IPS DF 6.9 (cell line): ENCODE measurements at regions not wholly inside any gene's neighbourhood (a gene's known extent, or its start where the extent isn't known, plus 50 kb on each side); places are given as distances from the start of the nearest gene placed in this dataset.

Experiments
- DNase-seq: peaks from one replicate; pipeline ENCODE4 v3.0.0-alpha.2; 2013; ENCODE audit warnings: low read depth, low spot score
- H3K27ac ChIP-seq: one replicate; pipeline ENCODE4 v1.5.1; 2013; ENCODE audit warnings: low read length, control low read depth
- H3K27me3 ChIP-seq: 2 replicates; pipeline ENCODE4 v1.6.1; 2013; ENCODE audit warnings: mild to moderate bottlenecking, low read length; ENCODE audit not compliant: control insufficient read depth, insufficient read depth
- H3K36me3 ChIP-seq: 2 replicates; pipeline ENCODE4 v1.6.1; 2013; ENCODE audit warnings: low read length; ENCODE audit not compliant: control insufficient read depth, insufficient read depth
- H3K4me1 ChIP-seq: 2 replicates; pipeline ENCODE4 v1.6.1; 2013; ENCODE audit warnings: low read length; ENCODE audit not compliant: control insufficient read depth, insufficient read depth
- H3K4me3 ChIP-seq: 2 replicates; pipeline ENCODE4 v1.5.1; 2013; ENCODE audit warnings: mild to moderate bottlenecking, low read length
- H3K9me3 ChIP-seq: 2 replicates; pipeline ENCODE4 v1.6.1; 2013; ENCODE audit warnings: low read length, inconsistent platforms; ENCODE audit not compliant: control insufficient read depth, insufficient read depth
- WGBS: extraction: QIAGEN DNeasy Blood & Tissue Kit; methylation state at CpG from one replicate; pipeline ENCODE4 v1.1.7; 2013; ENCODE audit warnings: mixed read lengths, missing lambda C conversion rate; ENCODE audit not compliant: insufficient read length, insufficient coverage; 5-methylcytosine and 5-hydroxymethylcytosine counted together

- Histone ChIP-seq H3K36me3 (no peaks in the 10 kb centered on the region), H3K27me3 (no peaks in the 10 kb centered on the region), H3K27ac (no peak overlapping the region), H3K4me1 (no peaks in the 10 kb centered on the region), H3K4me3 (no peak overlapping the region), H3K9me3 (no peaks in the 10 kb centered on the region)
- no CpG with 5 or more reads among the region's 3 CpGs for WGBS
- no peak for DNase-seq
Observed at GRCh38 chr9:13627502-13627901, 348.0 kb upstream of the MPDZ start.

- H3K36me3 ChIP-seq, result no peaks in the 10 kb centered on the region
- H3K9me3 ChIP-seq, result no peaks in the 10 kb centered on the region
- H3K27me3 ChIP-seq, result no peaks in the 10 kb centered on the region
- no peak for DNase-seq
- no CpG with 5 or more reads among the region's 3 CpGs for WGBS
- no peak overlapping the region for H3K27ac ChIP-seq
- no peak overlapping the region for H3K4me3 ChIP-seq
- no peaks in the 10 kb centered on the region for H3K4me1 ChIP-seq
Observed at GRCh38 chr9:13627071-13627470, 347.6 kb upstream of the MPDZ start.

- Histone ChIP-seq H3K27ac (no peak overlapping the region), H3K27me3 (no peaks in the 10 kb centered on the region), H3K4me3 (no peak overlapping the region), H3K36me3 (no peaks in the 10 kb centered on the region), H3K9me3 (no peaks in the 10 kb centered on the region), H3K4me1 (no peaks in the 10 kb centered on the region)
- no CpG with 5 or more reads among the region's 1 CpG for WGBS
- no peak for DNase-seq
Observed at GRCh38 chr9:13626601-13627000, 347.1 kb upstream of the MPDZ start.

- Histone ChIP-seq H3K27ac (no peak overlapping the region), H3K4me3 (no peak overlapping the region), H3K36me3 (no peaks in the 10 kb centered on the region), H3K27me3 (no peaks in the 10 kb centered on the region), H3K4me1 (no peaks in the 10 kb centered on the region), H3K9me3 (no peaks in the 10 kb centered on the region)
- WGBS, result no CpG with 5 or more reads among the region's 6 CpGs
- no peak for DNase-seq
Observed at GRCh38 chr9:13621872-13622564, 342.5 kb upstream of the MPDZ start.

- Histone ChIP-seq H3K36me3 (no peaks in the 10 kb centered on the region), H3K4me1 (no peaks in the 10 kb centered on the region), H3K9me3 (no peaks in the 10 kb centered on the region), H3K27ac (no peak overlapping the region), H3K4me3 (no peak overlapping the region), H3K27me3 (no peaks in the 10 kb centered on the region)
- WGBS, result no CpG with 5 or more reads among the region's 2 CpGs
- no peak for DNase-seq
Observed at GRCh38 chr9:13616491-13617035, 337.1 kb upstream of the MPDZ start.

GRCh38 chr9:13615660-13616490 is 336.4 kb upstream of the MPDZ start:
- DNase-seq, result no peak
- Histone ChIP-seq H3K9me3 (no peaks in the 10 kb centered on the region), H3K4me1 (no peaks in the 10 kb centered on the region), H3K27ac (no peak overlapping the region), H3K36me3 (no peaks in the 10 kb centered on the region), H3K27me3 (no peaks in the 10 kb centered on the region), H3K4me3 (no peak overlapping the region)
- no CpG with 5 or more reads among the region's 7 CpGs for WGBS

GRCh38 chr9:13614060-13614459 is 334.6 kb upstream of the MPDZ start:
- DNase-seq, result no peak
- H3K4me3 ChIP-seq, result no peak overlapping the region
- no peak overlapping the region for H3K27ac ChIP-seq
- 0 out of 2 replicates have a peak, but pooled peaks cover 1% of the 10 kb centered on the region for H3K4me1 ChIP-seq
- H3K9me3 ChIP-seq, result no peaks in the 10 kb centered on the region
- H3K27me3 ChIP-seq, result no peaks in the 10 kb centered on the region
- no CpG with 5 or more reads among the region's 4 CpGs for whole genome bisulfite sequencing
- no peaks in the 10 kb centered on the region for H3K36me3 ChIP-seq

- DNase-seq, result no peak
- Histone ChIP-seq H3K9me3 (no peaks in the 10 kb centered on the region), H3K36me3 (no peaks in the 10 kb centered on the region), H3K27ac (no peak overlapping the region), H3K4me1 (peaks cover 1% of the 10 kb centered on the region; the same call in 1 of the 2 replicates), H3K27me3 (no peaks in the 10 kb centered on the region), H3K4me3 (no peak overlapping the region)
- no CpG with 5 or more reads among the region's 2 CpGs for WGBS
Observed at GRCh38 chr9:13613296-13613695, 333.8 kb upstream of the MPDZ start.

GRCh38 chr9:13608451-13608850 is 329.0 kb upstream of the MPDZ start:
- H3K27ac ChIP-seq, result no peak overlapping the region
- H3K27me3 ChIP-seq, result no peaks in the 10 kb centered on the region
- H3K4me3 ChIP-seq, result no peak overlapping the region
- peaks cover 1% of the 10 kb centered on the region; the same call in 1 of the 2 replicates for H3K4me1 ChIP-seq
- no peaks in the 10 kb centered on the region for H3K9me3 ChIP-seq
- H3K36me3 ChIP-seq, result no peaks in the 10 kb centered on the region
- WGBS, result no CpG with 5 or more reads among the region's 6 CpGs
- no peak for DNase-seq

- no peak overlapping the region for H3K4me3 ChIP-seq
- no peak for DNase-seq
- H3K27me3 ChIP-seq, result no peaks in the 10 kb centered on the region
- H3K9me3 ChIP-seq, result no peaks in the 10 kb centered on the region
- no peaks in the 10 kb centered on the region for H3K36me3 ChIP-seq
- H3K27ac ChIP-seq, result no peak overlapping the region
- no CpG with 5 or more reads among the region's 6 CpGs for WGBS
- H3K4me1 ChIP-seq, result peaks cover 1% of the 10 kb centered on the region; the same call in 1 of the 2 replicates
Observed at GRCh38 chr9:13607481-13608441, 328.3 kb upstream of the MPDZ start.
